Glomerular endothelial cell (primary cell): ENCODE measurements at regions not wholly inside any gene's neighbourhood (a gene's known extent, or its start where the extent isn't known, plus 50 kb on each side); places are given as distances from the start of the nearest gene placed in this dataset.
"Not testable (repeated sequence)": the region's sequence is repeated elsewhere in the genome, so short reads cannot be mapped to it uniquely, and the experiment has no call there.

Experiments used
- DNase-seq: peaks from one replicate; pipeline ENCODE4 v3.0.0-alpha.2; 2011; ENCODE audit warnings: low read depth, low spot score; ENCODE audit errors: extremely low read depth

DNA sequence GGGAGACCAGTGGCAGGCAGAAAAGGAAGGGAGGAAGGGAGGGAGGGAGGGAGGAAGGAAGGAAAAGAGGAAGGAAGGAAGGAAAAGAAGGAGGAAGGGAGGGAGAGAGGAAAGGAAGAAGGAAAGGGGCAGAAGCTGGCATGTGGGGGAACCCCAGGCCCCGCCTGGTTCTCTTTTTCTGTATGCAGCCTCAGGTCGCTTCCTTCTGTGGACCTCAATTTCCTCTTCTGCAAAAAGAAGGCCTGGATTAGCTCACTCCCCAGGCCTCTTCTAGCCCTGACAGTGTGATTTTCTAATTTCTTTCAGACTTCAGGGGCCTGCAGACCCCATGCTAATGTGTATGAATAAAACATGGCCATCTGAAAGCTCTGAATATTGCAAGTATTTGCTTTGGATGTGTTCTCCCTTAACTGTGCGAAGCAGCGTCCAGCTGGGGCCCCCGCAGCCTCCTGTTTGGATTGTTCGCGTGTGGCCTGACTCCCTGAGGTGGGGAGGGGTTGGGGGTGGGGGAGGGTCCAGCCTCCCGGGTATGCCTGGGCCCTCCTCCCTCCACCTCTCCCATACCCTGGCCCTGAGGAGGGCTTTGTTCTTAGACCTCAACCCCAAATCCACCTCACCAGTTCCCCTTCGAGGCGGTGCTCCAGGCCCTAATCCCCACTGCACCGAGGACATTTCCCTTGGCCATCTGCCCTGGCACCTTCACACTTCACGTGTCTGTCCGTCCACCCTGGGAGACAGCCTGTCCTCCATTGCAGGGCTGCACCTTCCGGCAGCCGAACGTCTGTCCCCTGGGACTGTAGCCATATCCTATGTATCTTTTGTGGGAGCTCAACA is 199.9 kb upstream of the ATP6AP2 start:
- no peak for DNase-seq

DNA sequence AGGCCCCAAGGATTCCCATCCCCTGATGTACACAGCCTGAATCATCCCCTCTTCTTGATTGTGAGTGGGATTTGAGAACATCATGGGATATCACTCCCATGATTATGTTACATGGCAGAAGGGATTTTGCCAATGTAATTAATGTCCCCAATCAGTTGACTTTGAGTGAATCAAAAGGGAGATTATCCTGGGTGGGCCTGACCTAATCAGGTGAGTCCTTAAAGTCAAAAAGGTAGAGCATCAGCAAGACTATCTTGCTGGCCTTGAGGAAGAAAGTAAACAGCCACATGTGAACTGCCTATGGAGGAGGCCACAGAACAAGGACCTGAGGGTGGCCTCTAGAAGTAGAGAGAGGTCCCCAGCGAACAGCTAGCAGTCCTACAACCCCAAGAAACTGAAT is 203.1 kb upstream of the ATP6AP2 start:
- DNase-seq, result no peak

DNA sequence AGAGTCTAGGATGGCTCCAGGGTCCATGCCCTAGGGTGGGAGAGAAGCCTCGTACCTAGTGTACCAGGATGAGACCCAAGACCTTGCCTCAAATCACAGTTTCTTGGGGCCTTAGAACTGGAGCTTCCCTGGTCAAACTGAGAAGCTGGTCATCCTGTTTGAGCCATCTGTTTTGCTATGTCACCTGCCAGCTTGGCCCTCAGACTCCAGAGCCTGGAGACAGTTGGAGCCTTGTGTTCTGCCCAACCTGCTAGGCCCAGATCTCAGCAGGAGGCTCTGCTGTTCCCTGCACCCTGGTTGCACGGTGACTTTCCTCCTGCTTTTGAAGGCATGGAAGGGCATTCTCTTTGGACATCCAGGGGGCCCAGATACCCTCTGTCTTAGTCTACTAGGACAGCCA is 206.3 kb upstream of the ATP6AP2 start:
- no peak for DNase-seq

DNA sequence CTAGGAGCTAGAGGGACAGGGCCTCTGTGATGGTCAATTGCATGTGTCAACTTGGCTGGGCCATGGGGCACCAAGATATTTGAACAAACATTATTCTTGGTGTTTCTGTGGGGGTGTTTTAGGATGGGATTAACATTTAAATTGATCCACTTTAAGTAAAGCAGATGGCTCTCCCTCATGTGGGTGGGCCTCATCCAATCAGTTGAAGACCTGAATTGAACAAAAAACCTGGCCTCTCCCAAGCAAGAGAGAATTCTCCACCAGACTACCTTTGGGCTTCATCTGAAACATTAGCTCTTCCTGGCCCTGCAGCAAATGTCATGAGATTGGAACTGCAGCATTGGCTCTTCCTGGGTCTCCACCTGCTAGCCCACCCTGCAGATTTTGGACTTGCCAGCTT is 207.1 kb upstream of the ATP6AP2 start:
- DNase-seq, result no peak

DNA sequence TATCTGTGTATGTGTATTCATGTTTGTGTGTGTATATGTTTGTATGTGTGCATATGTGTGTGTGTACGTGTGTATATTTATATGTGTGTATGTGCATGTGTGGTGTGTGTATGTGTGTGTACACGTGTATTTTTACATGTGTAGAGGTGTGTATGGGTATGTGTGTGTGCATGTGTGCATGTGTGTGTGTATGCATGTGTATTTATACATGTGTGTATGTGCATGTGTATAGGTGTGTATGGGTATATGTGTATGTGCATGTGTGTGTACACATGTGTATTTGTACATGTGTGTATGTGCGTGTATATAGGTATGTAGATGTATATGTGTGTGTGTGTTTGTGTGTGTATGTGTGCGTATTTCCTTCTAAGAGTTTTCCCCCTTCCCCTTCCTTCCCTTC is 207.7 kb upstream of the ATP6AP2 start:
- DNase-seq, result no peak

DNA sequence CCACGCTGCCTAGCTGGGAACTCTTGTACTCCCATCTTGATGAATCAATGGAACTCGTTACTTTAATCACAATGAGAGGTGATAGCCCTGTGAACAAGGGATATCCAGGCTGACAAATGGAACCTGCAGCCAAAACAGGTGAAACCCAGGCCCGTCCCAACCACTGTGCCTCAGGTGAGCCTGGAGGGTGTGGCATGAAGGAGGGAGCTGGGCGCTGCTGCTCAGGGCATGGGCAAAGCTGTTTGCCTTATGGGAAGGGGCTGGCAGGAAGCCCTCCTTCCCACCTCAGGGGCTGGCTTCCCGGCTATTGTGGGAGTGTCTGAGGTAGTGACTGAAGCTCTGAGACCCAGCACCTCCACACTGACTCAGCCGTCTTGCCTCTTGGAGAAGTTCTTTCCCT is 209.4 kb upstream of the ATP6AP2 start:
- DNase-seq, result no peak

DNA sequence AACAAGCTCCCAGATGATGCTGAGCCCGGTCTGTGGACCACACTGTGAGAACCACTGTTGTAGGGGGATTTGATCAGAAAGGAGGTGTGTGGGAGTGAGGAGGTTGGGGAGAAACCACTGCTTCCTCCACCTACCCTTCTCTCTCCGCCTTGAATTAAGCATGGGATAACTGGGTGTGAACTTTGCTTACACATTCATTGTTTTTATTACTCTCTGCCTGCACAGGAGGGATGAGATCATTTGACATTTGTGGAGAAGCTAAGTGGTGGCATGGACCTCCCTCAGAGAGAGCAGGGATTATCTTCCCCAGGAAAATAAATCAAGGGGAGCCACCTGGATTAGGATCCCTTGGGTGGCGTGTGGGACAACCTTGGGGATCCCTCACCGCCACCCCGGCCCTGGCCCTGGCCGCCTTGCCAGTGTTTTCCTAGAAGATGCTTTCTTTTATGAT is 212.1 kb upstream of the ATP6AP2 start:
- no peak for DNase-seq

DNA sequence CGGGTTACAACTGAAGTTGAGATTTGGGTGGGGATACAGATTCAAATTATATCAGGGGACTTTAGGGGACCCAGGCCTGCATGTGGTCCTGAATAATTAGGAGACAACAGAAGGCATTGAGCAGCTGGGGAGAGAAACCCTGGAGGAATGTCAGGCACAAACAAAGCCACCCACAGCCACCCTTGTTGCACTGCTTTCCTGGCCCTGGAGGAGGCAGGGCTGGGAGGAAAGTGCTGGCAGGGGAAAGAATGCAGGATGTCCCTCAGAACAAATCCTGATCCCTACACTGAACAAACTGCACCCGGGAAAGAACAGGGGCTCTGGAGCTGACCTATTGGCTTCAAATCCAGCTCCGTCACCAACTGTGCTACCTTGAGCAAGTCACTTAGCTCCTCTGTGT is 214.1 kb upstream of the ATP6AP2 start:
- DNase-seq, result no peak

DNA sequence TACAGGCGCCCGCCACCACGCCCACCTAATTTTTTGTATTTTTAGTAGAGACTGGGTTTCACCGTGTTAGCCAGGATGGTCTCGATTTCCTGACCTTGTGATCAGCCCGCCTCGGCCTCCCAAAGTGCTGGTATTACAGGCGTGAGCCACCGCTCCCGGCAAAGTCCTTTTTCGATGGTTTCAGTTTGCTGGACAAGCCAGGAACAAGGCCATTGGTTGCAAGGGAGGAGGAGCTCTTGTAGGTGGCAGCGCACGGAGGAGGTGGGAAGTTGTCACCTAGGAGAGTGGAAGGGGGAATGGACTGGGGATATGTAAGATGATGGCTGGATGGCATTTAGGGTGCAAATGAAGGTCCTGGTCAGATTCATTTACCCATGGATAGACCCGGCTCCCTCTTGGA is 218.5 kb upstream of the ATP6AP2 start:
- DNase-seq, result not testable (repeated sequence)

DNA sequence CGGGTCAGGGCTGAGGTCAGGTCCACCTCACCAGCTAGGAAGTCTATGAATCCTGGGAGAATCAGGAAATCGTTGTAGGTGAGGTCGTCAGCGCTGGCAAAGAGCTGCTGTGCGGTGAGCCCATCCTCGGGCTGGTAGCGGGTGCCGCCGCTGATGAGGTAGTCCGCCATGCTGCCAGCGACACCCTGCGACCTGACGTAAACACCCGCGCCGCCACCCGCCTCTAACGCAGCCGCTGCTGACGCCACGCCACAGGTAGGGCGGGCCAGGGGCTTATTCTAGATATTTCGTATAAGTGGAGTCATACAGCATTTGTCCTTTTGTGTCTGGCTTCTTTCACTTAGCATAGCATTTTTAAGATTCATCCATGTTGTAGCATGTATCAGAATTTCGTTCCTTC is 220.2 kb upstream of the ATP6AP2 start:
- no peak for DNase-seq

DNA sequence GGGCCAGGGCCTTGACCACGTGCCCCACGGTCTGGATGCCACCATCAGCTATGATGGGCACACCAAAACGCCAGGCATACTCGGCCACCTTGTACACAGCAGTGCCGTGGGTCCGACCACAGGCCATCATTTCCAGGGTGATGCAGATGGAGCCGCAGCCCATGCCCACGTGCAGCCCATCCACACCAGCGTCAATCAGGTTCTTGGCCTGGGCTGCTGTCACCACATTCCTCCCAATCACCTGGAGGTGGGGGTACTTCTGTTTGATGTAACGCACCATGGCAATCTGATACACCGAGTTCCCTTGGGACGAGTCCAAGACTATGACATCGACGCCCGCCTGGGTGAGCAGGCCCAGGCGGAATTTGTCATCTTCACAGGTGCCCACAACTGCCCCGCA is 221.2 kb upstream of the ATP6AP2 start:
- no peak for DNase-seq

DNA sequence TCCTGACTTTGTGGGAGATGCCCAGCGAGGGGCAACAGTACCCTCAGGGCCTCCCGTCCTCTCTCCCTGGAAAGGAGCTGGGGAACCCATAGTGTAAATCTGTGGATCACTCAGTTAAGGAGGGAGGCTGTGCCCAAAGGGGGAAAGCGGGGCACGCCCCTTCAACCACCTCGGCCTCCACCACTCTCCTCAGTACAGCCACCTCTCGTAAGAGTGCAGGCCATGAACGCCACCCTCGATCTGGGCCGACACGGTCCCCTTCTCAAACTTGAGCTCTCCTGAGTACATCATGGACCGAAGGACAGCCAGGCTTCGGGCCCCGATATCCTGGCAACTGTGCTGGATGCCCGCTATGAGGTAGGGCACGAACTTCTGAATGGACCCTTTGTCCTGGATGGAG is 221.8 kb upstream of the ATP6AP2 start:
- no peak for DNase-seq

DNA sequence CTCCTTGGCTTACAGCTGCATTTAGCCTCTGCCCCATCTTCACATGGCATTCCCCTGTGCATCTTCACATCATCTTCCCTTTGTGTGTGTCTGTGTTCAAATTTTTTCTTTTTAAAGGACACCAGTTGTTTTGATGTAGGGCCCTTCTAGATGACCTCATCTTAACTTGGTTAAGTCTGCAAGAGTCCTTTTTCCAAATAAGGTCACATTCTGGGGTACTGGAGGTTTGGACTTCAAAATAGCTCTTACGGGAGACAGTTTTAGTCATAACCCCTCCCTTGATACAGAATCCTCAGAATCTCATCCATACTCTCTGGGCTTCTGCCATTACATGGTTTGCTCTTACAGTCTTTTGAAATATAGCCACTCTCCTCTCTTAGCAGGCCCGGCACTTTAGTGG is 231.5 kb upstream of the ATP6AP2 start:
- no peak for DNase-seq

DNA sequence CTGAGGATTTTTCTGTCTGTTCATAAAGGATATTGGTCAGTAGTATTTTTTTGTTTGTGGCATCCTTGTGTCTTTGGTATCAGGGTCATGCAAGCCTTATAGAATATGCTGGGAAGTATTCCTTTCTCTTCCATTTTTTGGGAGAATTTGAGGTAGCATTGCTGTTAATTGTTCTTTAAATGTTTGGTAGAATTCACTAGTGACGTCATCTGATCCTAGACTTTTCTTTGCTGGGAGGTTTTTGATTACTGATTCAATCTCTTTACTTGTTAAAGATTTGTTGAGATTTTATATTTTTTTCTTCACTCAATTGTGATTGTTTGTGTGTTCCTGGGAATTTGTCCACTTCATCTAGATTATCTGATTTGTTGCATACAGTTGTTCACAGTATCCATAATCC is 234.4 kb upstream of the ATP6AP2 start:
- no peak for DNase-seq

DNA sequence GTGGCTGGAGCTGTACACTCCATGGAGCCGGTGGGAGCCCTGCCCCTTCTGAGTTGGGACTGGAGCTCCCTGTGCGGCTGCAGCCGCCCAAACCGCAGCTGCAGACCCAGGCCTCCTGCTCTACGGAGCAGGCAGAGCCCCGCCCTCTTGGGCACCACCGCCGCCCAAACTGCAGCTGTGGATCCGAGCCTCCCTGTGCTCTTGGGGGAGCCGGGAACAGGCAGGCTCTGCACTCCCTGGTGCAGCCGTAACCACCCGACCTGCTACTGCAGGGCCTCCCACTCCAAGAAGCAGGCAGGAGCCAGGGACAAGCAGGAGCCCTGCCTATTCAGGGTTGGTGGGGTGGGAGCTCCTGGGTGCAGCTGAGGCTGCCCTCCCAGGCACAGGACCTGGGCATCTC is 237.5 kb upstream of the ATP6AP2 start:
- no peak for DNase-seq

DNA sequence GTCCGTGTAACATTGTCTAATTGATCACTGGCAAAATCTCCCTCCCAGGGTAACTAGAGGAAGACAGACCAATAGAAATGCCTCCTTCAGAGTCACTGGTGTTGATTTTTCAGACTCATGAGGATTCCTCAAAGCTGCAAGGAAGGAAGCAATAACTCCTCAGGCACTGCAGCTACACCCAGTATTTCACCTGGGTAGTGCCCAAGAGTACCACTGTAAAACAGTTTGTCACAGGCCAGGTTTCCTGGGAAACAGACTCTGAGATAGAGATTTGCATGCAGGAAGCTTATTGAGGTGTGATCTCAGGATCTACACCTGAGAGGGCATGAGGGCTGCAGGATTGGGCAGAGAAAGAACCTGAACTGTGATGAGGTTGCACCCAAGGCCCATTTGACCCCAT is 240.7 kb upstream of the ATP6AP2 start:
- no peak for DNase-seq

DNA sequence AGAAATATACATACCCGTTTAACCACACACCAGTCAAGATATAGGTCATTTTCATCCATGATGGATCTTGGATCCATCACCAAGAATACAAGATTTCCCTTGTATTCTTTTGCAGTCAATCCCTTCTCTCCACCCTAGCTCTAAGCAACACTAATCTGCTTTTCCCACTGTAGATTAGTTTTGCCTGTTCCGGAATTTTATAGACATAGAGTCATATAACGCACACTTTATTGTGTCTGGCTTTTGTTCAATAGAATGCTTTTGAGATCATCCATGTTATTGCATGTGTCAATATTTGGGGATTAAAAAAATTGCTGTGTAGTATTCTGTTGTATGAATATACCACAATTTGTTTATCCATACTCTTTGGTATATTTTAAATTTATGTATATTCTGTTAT is 235.6 kb upstream of the BCOR start:
- DNase-seq, result no peak

DNA sequence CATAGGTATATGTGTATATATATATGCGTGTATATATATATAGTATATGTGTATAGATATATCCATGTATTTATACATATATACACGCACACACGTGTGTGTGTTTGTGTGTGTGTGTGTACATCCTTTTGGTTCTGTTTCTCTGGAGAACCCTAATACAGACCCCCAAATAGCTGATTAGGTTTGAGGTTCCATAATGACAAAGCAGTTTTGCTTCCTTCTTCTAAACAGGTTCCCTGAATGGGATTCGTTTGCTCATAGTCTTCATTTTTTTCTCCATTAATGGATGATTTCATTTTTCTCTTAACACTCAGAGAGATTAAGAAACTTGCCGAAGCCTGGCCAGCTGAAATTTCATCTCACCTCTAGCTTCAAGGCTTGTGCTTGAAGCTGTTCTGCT is 234.0 kb upstream of the BCOR start:
- no peak for DNase-seq

DNA sequence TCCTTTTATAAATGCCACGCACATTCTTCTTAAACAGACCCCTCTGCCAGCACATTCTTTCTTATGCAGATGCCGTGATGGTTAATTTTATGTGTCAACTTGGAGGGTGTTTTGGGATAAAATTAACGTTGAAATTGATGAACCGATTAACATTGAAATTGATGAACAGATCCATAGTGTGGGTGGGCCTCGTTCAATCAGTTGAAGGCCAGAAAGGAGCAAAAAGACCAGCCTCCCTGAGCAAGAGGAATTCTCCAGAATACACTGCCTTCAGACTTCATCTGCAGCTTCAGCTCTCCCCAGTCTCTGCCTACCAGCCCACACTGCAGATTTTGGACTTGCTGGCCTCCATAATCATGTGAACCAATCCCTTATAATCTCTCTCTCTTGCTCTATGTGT is 233.6 kb upstream of the BCOR start:
- DNase-seq, result no peak

DNA sequence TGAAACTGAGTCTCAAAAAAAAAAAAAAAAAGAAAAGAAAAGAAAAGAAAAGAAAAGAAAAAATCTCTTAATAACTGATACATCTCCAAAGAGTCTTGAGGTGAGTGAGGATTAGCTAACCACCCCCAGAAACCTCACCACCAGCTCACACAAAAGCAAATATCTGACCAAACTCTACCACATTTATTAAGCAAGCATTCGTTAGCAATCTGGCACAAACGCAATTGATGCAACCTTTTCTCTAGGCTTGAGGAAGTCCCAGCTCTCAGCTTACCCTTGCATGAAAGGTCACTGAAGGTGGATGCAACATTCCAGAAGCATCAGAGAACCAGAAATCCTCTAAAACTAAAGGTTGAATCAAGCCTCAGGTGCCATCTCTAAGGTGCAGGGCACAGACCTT is 231.9 kb upstream of the BCOR start:
- no peak for DNase-seq

DNA sequence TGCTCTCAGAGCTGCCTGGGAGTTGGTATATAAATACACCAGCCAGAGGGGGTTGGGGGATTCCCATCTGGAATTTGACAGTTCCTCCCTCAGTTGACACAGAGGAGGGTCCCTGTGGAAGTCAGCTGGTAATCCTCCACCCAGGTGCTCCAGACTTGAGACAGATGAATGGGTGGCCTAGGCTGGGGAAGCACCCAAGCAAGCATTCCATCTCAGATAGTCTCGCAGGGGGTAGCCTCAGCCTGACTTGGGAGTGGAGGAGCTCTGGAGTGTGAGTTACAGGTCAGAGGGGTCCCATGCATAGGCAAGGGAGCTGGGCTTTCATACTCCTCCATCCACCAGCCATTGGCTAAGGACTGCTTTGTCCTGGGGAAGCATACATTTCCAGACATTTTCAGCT is 229.3 kb upstream of the BCOR start:
- DNase-seq, result no peak

DNA sequence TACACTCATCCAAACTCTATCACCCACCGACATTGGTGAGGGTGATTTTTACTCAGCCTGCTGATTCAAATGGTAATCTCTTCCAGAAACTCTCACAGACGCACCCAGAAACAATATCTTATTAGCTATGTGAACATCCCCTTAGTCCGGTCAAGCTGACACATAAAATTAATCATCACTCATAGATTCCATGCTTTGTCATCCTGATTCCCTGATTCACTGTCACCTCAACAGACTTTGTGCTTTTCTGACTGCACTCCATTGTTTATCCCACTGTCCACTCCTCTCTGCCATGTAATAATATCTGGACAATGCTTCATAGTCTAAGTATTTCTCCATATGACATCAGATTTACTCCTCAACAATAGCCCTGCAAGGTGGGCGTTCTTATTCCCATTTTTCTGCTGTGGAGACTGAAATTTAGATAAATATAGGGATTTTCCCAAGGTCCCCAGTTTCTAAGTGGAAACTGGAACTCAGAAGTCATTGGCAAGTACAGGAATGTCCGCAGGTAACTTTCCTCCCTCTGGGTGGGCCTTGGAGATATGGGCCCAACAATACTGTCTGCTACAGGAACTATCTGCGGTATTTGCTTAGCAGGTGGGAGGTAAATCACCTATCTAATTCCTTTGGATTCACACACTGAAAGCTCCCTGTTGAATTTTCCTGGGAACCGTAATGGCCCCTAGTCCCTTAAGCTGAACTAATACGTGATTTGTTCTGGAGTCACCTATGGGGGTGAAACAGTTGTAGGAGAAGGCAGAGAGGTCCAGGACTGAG is 228.6 kb upstream of the BCOR start:
- no peak for DNase-seq
